Cardiac fibroblast (primary cell): ENCODE measurements at regions not wholly inside any gene's neighbourhood (a gene's known extent, or its start where the extent isn't known, plus 50 kb on each side); places are given as distances from the start of the nearest gene placed in this dataset.

ENCODE experiments used
- DNase-seq, 2 donors: peaks; one replicate each; pipeline versions ENCODE4 v3.0.0 to v3.0.0-alpha.2; 2010; ENCODE audit warnings: low read depth in 2 of 2
- H3K4me3 ChIP-seq, 2 donors: replicated peaks in 1 of 2; 1 replicate in 1 of 2; 2 replicates in 1 of 2; pipeline ENCODE4 v1.5.1; 2011; ENCODE audit warnings: low read depth in 2 of 2, low read length in 2 of 2, mild to moderate bottlenecking in 2 of 2, moderate library complexity in 1 of 2
- TF ChIP-seq, protein P1 (sequence below): IDR thresholded peaks from one replicate; pipeline ENCODE4 v1.5.1; 2011; ENCODE audit warnings: low read depth, mild to moderate bottlenecking, low read length, inconsistent platforms

DNA sequence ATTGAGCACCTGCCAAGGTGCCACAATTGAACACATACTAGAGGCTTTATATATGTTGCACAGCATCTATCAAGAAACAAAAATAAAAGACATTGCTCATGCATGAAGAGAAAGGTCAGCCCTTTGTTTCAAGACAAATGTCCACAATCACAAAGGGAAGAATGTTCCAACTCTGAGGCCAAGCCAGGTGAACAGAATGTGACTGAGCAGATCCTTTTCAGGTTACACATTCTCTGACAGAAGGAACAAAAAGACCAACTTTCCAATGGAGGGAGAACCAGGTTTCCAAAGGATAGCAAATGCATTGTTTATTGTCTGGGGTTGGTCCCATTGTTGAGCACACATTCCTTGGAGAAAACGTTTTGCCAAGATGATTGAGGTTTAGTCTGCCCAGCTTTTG is 50.2 kb upstream of the FAM174B start:
- TF ChIP-seq, protein P1, sequence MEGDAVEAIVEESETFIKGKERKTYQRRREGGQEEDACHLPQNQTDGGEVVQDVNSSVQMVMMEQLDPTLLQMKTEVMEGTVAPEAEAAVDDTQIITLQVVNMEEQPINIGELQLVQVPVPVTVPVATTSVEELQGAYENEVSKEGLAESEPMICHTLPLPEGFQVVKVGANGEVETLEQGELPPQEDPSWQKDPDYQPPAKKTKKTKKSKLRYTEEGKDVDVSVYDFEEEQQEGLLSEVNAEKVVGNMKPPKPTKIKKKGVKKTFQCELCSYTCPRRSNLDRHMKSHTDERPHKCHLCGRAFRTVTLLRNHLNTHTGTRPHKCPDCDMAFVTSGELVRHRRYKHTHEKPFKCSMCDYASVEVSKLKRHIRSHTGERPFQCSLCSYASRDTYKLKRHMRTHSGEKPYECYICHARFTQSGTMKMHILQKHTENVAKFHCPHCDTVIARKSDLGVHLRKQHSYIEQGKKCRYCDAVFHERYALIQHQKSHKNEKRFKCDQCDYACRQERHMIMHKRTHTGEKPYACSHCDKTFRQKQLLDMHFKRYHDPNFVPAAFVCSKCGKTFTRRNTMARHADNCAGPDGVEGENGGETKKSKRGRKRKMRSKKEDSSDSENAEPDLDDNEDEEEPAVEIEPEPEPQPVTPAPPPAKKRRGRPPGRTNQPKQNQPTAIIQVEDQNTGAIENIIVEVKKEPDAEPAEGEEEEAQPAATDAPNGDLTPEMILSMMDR = no peak
- H3K4me3 ChIP-seq = no peak overlapping the region
- no peak for DNase-seq

DNA sequence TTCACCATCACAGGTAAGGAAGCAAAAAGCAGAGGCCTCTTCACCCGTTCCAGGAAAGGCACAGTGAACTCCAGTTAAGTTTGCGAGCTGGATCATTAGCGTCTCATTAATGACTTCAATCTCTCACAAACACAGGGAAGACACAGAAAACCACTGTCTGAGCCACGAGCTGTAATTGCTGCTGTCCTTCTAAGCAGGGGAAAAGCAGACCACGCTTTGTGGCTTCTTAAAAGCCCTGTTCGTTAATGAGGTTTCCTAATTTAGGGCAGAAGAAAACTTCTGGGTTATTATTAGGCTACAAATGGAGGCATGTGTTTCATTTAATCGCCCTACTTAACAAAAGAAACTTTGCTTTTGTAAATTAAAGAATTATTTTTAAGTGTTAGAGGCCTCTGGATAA is 50.6 kb upstream of the FAM174B start:
- TF ChIP-seq, protein P1 = no peak
- H3K4me3 ChIP-seq = no peak overlapping the region
- DNase-seq = no peak

DNA sequence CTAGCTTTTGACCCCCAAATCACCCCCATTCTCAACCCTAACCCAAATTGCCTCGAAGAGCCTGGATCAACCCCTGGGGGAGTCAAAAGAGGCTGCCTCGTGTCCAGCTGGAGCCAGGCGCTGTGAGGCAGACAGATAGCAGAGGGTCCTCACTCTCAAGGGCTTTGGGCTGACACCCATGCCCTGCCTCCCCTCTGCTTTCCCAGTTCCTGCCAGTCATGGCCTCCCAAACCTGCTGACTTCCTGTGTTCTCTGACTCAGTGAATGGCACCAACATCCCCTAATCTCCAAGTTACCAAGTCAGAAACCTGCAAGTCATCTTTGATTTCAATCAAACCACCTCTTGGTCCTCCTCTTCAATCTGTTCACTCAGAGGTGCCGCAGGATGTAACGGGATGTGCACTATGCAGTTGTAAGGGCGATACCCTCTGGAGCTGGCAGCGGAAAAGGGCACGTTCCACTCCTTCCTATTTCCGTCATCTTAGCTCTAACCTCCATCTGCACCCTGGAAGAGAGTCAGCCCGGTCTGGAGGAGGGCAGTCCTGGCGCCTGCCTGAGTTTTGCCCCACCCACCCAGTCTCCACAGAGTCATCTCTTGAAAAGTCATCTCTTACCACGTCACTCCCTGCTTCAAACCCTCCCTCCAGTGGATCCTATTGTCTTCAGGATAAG is 52.4 kb upstream of the FAM174B start:
- peak; percentile 6 to 12 for DNase-seq
- TF ChIP-seq, protein P1 = no peak
- no peak overlapping the region for H3K4me3 ChIP-seq

DNA sequence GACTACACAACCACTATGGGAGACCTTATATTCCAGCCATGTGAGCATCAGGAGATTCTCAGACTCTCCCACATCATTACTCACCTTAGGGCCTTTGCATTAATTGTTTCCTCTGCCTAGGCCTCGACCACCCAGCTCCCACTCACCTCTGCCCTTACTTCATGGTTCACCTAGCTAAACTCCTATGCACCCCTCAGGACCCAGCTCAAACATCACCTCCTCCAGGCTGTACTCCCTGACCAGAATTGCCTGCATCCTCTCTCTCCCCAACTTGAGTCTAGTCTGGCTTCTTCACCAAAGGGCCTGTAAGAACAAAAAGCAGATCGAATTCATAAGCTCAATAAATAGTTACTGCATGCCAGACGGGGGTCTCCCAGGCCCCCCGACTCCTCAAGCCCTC is 53.1 kb upstream of the FAM174B start:
- H3K4me3 ChIP-seq = no peak overlapping the region
- TF ChIP-seq, protein P1 = no peak
- no peak for DNase-seq

DNA sequence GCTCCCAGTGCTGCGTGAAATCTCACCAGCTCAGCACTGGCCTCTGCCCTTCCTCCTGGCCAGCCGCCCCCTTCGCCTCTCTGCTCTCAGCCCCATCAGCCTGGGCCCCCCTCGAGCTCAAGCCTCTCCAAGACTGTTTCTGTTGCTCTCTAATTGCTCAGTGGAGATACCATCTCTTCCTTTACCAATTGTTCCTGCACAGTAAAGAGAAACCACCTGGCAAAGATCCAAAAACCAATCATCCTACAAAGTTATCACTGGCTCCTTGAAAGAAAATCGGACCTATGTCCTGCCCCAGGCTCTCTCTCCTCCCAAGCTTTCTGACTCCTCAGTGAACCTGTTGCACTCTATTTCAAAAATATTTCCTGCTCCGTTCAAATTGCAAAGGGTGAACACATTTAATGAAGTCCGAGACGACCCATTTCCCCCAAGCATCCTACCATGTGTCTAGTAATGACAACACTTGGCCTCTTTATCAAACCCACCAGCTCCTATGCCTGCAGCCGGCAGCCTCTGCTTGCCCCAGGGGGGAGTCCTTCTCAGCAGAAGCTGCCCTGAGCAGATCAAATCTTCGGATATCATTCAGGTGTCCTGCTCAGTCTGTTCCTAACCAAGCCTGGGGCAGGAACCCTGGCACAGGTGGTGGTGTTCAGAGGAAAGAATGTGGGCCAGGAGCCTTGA is 53.7 kb upstream of the FAM174B start:
- no peak overlapping the region for H3K4me3 ChIP-seq
- TF ChIP-seq, protein P1 = no peak
- DNase-seq = peak in 1 of 2 donors; percentile 12

DNA sequence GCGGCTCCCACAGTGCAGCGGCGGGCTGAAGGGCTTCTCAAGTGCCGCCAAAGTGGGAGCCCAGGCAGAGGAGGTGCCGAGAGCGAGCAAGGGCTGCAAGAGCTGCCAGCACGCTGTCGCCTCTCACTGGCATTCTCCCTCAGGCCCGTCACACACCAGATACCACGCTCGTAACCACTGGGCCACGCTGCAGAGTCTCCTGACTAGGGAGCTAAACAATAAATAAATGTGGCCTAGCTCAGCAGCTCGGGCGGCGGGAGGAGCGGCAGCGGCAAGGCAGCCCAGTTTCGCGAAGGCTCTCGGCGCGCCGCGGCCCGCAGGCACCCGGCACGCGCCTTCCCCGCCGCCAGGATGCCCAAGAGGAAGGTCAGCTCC is 55.9 kb upstream of the FAM174B start:
- DNase-seq = no peak
- no peak overlapping the region for H3K4me3 ChIP-seq
- TF ChIP-seq, protein P1 = no peak
